Stimulated activated naive CD8-positive, alpha-beta T cell treated with anti-CD3 and anti-CD28 coated beads, Interleukin-15, Interleukin-2, amounts not matched to agents 100 ng/mL and 50 ng/mL, for 24 hours (primary cell): ENCODE measurements at regions not wholly inside any gene's neighbourhood (a gene's known extent, or its start where the extent isn't known, plus 50 kb on each side); places are given as distances from the start of the nearest gene placed in this dataset.
A peak's percentile ranks its signal among the peaks of the same experiment; 100 is the strongest.
"Not testable (repeated sequence)": the region's sequence is repeated elsewhere in the genome, so short reads cannot be mapped to it uniquely, and the experiment has no call there.

ENCODE experiments used
- H3K27ac Mint-ChIP-seq: one replicate; pipeline ENCODE4 v1.8.0; 2021; ENCODE audit warnings: mild to moderate bottlenecking, mixed read lengths
- H3K27me3 Mint-ChIP-seq: one replicate; pipeline ENCODE4 v1.8.0; 2021; ENCODE audit warnings: mixed read lengths
- H3K36me3 Mint-ChIP-seq: one replicate; pipeline ENCODE4 v1.8.0; 2021; ENCODE audit warnings: low read depth, mixed read lengths
- H3K4me1 Mint-ChIP-seq: one replicate; pipeline ENCODE4 v1.8.0; 2021; ENCODE audit warnings: low read depth, mixed read lengths
- H3K4me3 Mint-ChIP-seq: one replicate; pipeline ENCODE4 v1.8.0; 2021; ENCODE audit warnings: mild to moderate bottlenecking, mixed read lengths
- H3K9me3 Mint-ChIP-seq: one replicate; pipeline ENCODE4 v1.8.0; 2021; ENCODE audit warnings: mixed read lengths

- H3K27me3 Mint-ChIP-seq = no peaks in the 10 kb centered on the region
- H3K9me3 Mint-ChIP-seq = no peaks in the 10 kb centered on the region
- H3K27ac Mint-ChIP-seq = no peak overlapping the region
- no peak overlapping the region for H3K4me3 Mint-ChIP-seq
- H3K4me1 Mint-ChIP-seq = peaks cover 12% of the 10 kb centered on the region
- no peaks in the 10 kb centered on the region for H3K36me3 Mint-ChIP-seq
These were observed 111.1 kb downstream of the ARRDC3 start for GRCh38 chr5:91271999-91272398.

- no peak overlapping the region for H3K27ac Mint-ChIP-seq
- no peak overlapping the region for H3K4me3 Mint-ChIP-seq
These were observed 113.9 kb downstream of the ARRDC3 start for GRCh38 chr5:91269198-91269597.

GRCh38 chr5:91266184-91266705 is 116.9 kb downstream of the ARRDC3 start:
- Mint-ChIP-seq H3K36me3 (no peaks in the 10 kb centered on the region), H3K27ac (peak overlapping the region; percentile 74), H3K27me3 (no peaks in the 10 kb centered on the region), H3K9me3 (no peaks in the 10 kb centered on the region), H3K4me3 (peak overlapping the region; percentile 36), H3K4me1 (peaks cover 16% of the 10 kb centered on the region)

More at GRCh38 chr5:91269198-91269597, 113.9 kb downstream of the ARRDC3 start:
- H3K27me3 Mint-ChIP-seq = no peaks in the 10 kb centered on the region
- H3K4me1 Mint-ChIP-seq = peaks cover 22% of the 10 kb centered on the region
- H3K36me3 Mint-ChIP-seq = no peaks in the 10 kb centered on the region
- no peaks in the 10 kb centered on the region for H3K9me3 Mint-ChIP-seq

GRCh38 chr5:91264311-91265051 is 118.6 kb downstream of the ARRDC3 start:
- H3K4me3 Mint-ChIP-seq = no peak overlapping the region
- H3K27me3 Mint-ChIP-seq = no peaks in the 10 kb centered on the region
- H3K27ac Mint-ChIP-seq = no peak overlapping the region
- H3K9me3 Mint-ChIP-seq = no peaks in the 10 kb centered on the region
- peaks cover 15% of the 10 kb centered on the region for H3K4me1 Mint-ChIP-seq
- H3K36me3 Mint-ChIP-seq = no peaks in the 10 kb centered on the region

- Mint-ChIP-seq H3K4me1 (peaks cover 10% of the 10 kb centered on the region), H3K9me3 (no peaks in the 10 kb centered on the region), H3K4me3 (no peak overlapping the region), H3K27me3 (no peaks in the 10 kb centered on the region), H3K36me3 (no peaks in the 10 kb centered on the region), H3K27ac (no peak overlapping the region)
These were observed 119.2 kb downstream of the ARRDC3 start for GRCh38 chr5:91263898-91264297.

GRCh38 chr5:91257301-91257700 is 125.8 kb downstream of the ARRDC3 start:
- Mint-ChIP-seq H3K27me3 (no peaks in the 10 kb centered on the region), H3K9me3 (no peaks in the 10 kb centered on the region), H3K27ac (no peak overlapping the region), H3K36me3 (no peaks in the 10 kb centered on the region), H3K4me1 (no peaks in the 10 kb centered on the region), H3K4me3 (no peak overlapping the region)

- Mint-ChIP-seq H3K36me3 (no peaks in the 10 kb centered on the region), H3K4me1 (no peaks in the 10 kb centered on the region), H3K27me3 (no peaks in the 10 kb centered on the region), H3K9me3 (no peaks in the 10 kb centered on the region), H3K4me3 (no peak overlapping the region), H3K27ac (no peak overlapping the region)
These were observed 127.0 kb downstream of the ARRDC3 start for GRCh38 chr5:91256142-91256524.

- no peak overlapping the region for H3K4me3 Mint-ChIP-seq
- H3K27me3 Mint-ChIP-seq = no peaks in the 10 kb centered on the region
- H3K36me3 Mint-ChIP-seq = no peaks in the 10 kb centered on the region
- H3K4me1 Mint-ChIP-seq = no peaks in the 10 kb centered on the region
- H3K27ac Mint-ChIP-seq = no peak overlapping the region
- no peaks in the 10 kb centered on the region for H3K9me3 Mint-ChIP-seq
These were observed 127.5 kb downstream of the ARRDC3 start for GRCh38 chr5:91255396-91256141.

- no peaks in the 10 kb centered on the region for H3K4me1 Mint-ChIP-seq
- no peak overlapping the region for H3K27ac Mint-ChIP-seq
- no peak overlapping the region for H3K4me3 Mint-ChIP-seq
These were observed 130.2 kb downstream of the ARRDC3 start for GRCh38 chr5:91252916-91253315.

GRCh38 chr5:91245871-91246270 is 137.2 kb downstream of the ARRDC3 start:
- Mint-ChIP-seq H3K4me3 (no peak overlapping the region), H3K9me3 (peaks cover 14% of the 10 kb centered on the region), H3K36me3 (peaks cover 16% of the 10 kb centered on the region), H3K4me1 (no peaks in the 10 kb centered on the region), H3K27ac (no peak overlapping the region), H3K27me3 (peaks cover 3% of the 10 kb centered on the region)

More at GRCh38 chr5:91252916-91253315, 130.2 kb downstream of the ARRDC3 start:
- Mint-ChIP-seq H3K9me3 (peaks cover 5% of the 10 kb centered on the region), H3K27me3 (no peaks in the 10 kb centered on the region), H3K36me3 (peaks cover 5% of the 10 kb centered on the region)

GRCh38 chr5:91245074-91245452 is 138.1 kb downstream of the ARRDC3 start:
- Mint-ChIP-seq H3K4me3 (no peak overlapping the region), H3K27me3 (peaks cover 3% of the 10 kb centered on the region)

GRCh38 chr5:91244380-91245073 is 138.6 kb downstream of the ARRDC3 start:
- H3K27ac Mint-ChIP-seq = no peak overlapping the region
- peaks cover 3% of the 10 kb centered on the region for H3K4me1 Mint-ChIP-seq

More at GRCh38 chr5:91245074-91245452, 138.1 kb downstream of the ARRDC3 start:
- H3K4me1 Mint-ChIP-seq = peaks cover 2% of the 10 kb centered on the region
- no peak overlapping the region for H3K27ac Mint-ChIP-seq
- peaks cover 12% of the 10 kb centered on the region for H3K9me3 Mint-ChIP-seq
- H3K36me3 Mint-ChIP-seq = peaks cover 14% of the 10 kb centered on the region

GRCh38 chr5:91243852-91244251 is 139.3 kb downstream of the ARRDC3 start:
- Mint-ChIP-seq H3K36me3 (peaks cover 11% of the 10 kb centered on the region), H3K4me1 (peaks cover 3% of the 10 kb centered on the region), H3K4me3 (no peak overlapping the region), H3K9me3 (peaks cover 10% of the 10 kb centered on the region), H3K27ac (no peak overlapping the region), H3K27me3 (peaks cover 3% of the 10 kb centered on the region)

More at GRCh38 chr5:91244380-91245073, 138.6 kb downstream of the ARRDC3 start:
- peaks cover 3% of the 10 kb centered on the region for H3K27me3 Mint-ChIP-seq
- H3K9me3 Mint-ChIP-seq = peaks cover 10% of the 10 kb centered on the region
- H3K36me3 Mint-ChIP-seq = peaks cover 11% of the 10 kb centered on the region
- no peak overlapping the region for H3K4me3 Mint-ChIP-seq

GRCh38 chr5:91243286-91243685 is 139.8 kb downstream of the ARRDC3 start:
- Mint-ChIP-seq H3K9me3 (peaks cover 10% of the 10 kb centered on the region), H3K4me3 (no peak overlapping the region), H3K36me3 (peaks cover 11% of the 10 kb centered on the region), H3K27me3 (peaks cover 3% of the 10 kb centered on the region), H3K27ac (no peak overlapping the region), H3K4me1 (peaks cover 3% of the 10 kb centered on the region)

- H3K27me3 Mint-ChIP-seq, H3K9me3 Mint-ChIP-seq, H3K27ac Mint-ChIP-seq, H3K4me3 Mint-ChIP-seq, H3K4me1 Mint-ChIP-seq: not testable (repeated sequence)
- H3K36me3 Mint-ChIP-seq = peaks cover 11% of the 10 kb centered on the region
These were observed 141.7 kb downstream of the ARRDC3 start for GRCh38 chr5:91241460-91241859.
